ENCODE measurements at regions not wholly inside any gene's neighbourhood (a gene's known extent, or its start where the extent isn't known, plus 50 kb on each side); places are given as distances from the start of the nearest gene placed in this dataset.

GRCh38 chr12:126581655-126582054 lies 1516.4 kb downstream of the AACS start:
- TF ChIP-seq EZH2 (IDR thresholded peaks at IDR 0.05; ENCODE audit: borderline replicate concordance, control insufficient read depth, low read depth, low read length) = no peak
- TF ChIP-seq, protein P1, sequence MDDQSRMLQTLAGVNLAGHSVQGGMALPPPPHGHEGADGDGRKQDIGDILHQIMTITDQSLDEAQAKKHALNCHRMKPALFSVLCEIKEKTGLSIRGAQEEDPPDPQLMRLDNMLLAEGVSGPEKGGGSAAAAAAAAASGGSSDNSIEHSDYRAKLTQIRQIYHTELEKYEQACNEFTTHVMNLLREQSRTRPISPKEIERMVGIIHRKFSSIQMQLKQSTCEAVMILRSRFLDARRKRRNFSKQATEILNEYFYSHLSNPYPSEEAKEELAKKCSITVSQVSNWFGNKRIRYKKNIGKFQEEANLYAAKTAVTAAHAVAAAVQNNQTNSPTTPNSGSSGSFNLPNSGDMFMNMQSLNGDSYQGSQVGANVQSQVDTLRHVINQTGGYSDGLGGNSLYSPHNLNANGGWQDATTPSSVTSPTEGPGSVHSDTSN (IDR thresholded peaks at IDR 0.05; ENCODE audit: insufficient replicate concordance, low read depth, low read length) = no peak
- no peak for TF ChIP-seq POLR2A (IDR thresholded peaks at IDR 0.05; ENCODE audit: low read depth, low read length)
- TF ChIP-seq EP300 (IDR thresholded peaks at IDR 0.05; ENCODE audit: borderline replicate concordance in 1 of 2, control insufficient read depth in 1 of 2, low read depth in 2 of 2, low read length in 2 of 2) = no peak
- no peak for TF ChIP-seq MYC (IDR thresholded peaks at IDR 0.05; ENCODE audit: insufficient read depth, insufficient read length, insufficient replicate concordance, low read length, severe bottlenecking)
- TF ChIP-seq, protein P2, sequence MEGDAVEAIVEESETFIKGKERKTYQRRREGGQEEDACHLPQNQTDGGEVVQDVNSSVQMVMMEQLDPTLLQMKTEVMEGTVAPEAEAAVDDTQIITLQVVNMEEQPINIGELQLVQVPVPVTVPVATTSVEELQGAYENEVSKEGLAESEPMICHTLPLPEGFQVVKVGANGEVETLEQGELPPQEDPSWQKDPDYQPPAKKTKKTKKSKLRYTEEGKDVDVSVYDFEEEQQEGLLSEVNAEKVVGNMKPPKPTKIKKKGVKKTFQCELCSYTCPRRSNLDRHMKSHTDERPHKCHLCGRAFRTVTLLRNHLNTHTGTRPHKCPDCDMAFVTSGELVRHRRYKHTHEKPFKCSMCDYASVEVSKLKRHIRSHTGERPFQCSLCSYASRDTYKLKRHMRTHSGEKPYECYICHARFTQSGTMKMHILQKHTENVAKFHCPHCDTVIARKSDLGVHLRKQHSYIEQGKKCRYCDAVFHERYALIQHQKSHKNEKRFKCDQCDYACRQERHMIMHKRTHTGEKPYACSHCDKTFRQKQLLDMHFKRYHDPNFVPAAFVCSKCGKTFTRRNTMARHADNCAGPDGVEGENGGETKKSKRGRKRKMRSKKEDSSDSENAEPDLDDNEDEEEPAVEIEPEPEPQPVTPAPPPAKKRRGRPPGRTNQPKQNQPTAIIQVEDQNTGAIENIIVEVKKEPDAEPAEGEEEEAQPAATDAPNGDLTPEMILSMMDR (IDR thresholded peaks at IDR 0.05 in 2 of 3, conservative IDR thresholded peaks at IDR 0.05 in 1 of 3; ENCODE audit: control insufficient read depth in 2 of 3, extremely low read depth in 1 of 3, insufficient read depth in 1 of 3, low read depth in 3 of 3, low read length in 3 of 3) = no peak
- TF ChIP-seq BACH1 (IDR thresholded peaks at IDR 0.05; ENCODE audit: borderline replicate concordance) = no peak
